KOPT-K1 (cell line): ENCODE measurements at regions not wholly inside any gene's neighbourhood (a gene's known extent, or its start where the extent isn't known, plus 50 kb on each side); places are given as distances from the start of the nearest gene placed in this dataset.

Source experiments
- H3K27ac ChIP-seq: fragments of 200-600 bp; sonication (generic); 2 replicates; pipeline ENCODE4 v1.5.1; 2016; ENCODE audit warnings: antibody characterized with exemption, mild to moderate bottlenecking, low read depth, low read length; ENCODE audit not compliant: poor library complexity, severe bottlenecking
- H3K36me3 ChIP-seq: fragments of 200-600 bp; sonication (generic); 2 replicates; pipeline ENCODE4 v1.5.1; 2017; ENCODE audit warnings: antibody characterized with exemption, mild to moderate bottlenecking, low read length, moderate library complexity; ENCODE audit not compliant: insufficient read depth
- H3K9me3 ChIP-seq: fragments of 200-600 bp; sonication (generic); 2 replicates; pipeline ENCODE4 v1.5.1; 2017; ENCODE audit warnings: antibody characterized with exemption, low read length, mild to moderate bottlenecking; ENCODE audit not compliant: insufficient read depth, poor library complexity, severe bottlenecking

GRCh38 chr18:2354292-2354691 is 217.0 kb downstream of the METTL4 start:
- H3K9me3 ChIP-seq, result no peaks in the 10 kb centered on the region
- H3K36me3 ChIP-seq, result no peaks in the 10 kb centered on the region
- H3K27ac ChIP-seq, result no peak overlapping the region

DNA sequence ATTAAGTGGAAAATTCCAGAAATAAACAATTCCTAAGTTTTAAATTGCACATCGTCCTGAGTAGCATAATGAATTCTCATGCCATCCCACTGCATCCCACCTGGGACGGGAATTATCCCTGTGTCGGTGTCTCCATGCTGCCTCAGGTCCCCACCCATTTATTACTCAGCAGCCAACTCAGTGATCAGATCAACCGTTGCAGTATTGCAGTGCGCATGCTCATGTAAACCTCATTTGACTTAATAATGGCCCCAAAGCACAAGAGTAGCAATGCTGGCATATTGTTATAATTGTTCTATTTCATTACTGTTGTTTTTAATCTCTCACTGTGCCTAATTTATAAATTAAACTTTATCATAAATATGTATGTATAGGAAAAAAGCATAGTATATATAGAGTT is 214.4 kb downstream of the METTL4 start:
- H3K36me3 ChIP-seq, result no peaks in the 10 kb centered on the region
- no peaks in the 10 kb centered on the region for H3K9me3 ChIP-seq
- H3K27ac ChIP-seq, result no peak overlapping the region

- Histone ChIP-seq H3K27ac (no peak overlapping the region), H3K36me3 (no peaks in the 10 kb centered on the region), H3K9me3 (no peaks in the 10 kb centered on the region)
These were observed 210.4 kb downstream of the METTL4 start for GRCh38 chr18:2360861-2361260.

GRCh38 chr18:2368102-2368501 is 203.2 kb downstream of the METTL4 start:
- Histone ChIP-seq H3K9me3 (no peaks in the 10 kb centered on the region), H3K27ac (no peak overlapping the region), H3K36me3 (no peaks in the 10 kb centered on the region)

GRCh38 chr18:2376707-2377106 is 194.6 kb downstream of the METTL4 start:
- Histone ChIP-seq H3K36me3 (no peaks in the 10 kb centered on the region), H3K9me3 (no peaks in the 10 kb centered on the region), H3K27ac (no peak overlapping the region)

- no peaks in the 10 kb centered on the region for H3K9me3 ChIP-seq
- no peaks in the 10 kb centered on the region for H3K36me3 ChIP-seq
- no peak overlapping the region for H3K27ac ChIP-seq
These were observed 191.2 kb downstream of the METTL4 start for GRCh38 chr18:2380101-2380500.

DNA sequence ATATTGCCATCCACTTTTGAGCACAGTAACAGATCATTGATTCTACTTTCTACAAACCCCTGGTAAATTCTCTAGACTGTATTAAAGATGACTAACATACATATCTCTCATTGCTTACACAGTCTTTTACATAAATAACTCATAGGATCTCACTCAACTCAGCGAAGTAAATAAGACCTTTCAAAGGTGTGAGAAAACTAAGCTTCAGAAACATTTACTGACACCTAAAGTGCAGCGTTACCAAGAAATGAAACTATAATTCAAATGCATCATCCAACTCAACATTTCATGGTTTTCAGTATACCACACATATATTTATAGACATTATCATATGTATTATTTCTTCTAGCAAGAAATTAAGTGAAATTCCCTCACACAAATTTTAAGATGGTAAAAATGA is 189.8 kb downstream of the METTL4 start:
- Histone ChIP-seq H3K9me3 (peaks cover under 1% of the 10 kb centered on the region), H3K27ac (no peak overlapping the region), H3K36me3 (no peaks in the 10 kb centered on the region)

DNA sequence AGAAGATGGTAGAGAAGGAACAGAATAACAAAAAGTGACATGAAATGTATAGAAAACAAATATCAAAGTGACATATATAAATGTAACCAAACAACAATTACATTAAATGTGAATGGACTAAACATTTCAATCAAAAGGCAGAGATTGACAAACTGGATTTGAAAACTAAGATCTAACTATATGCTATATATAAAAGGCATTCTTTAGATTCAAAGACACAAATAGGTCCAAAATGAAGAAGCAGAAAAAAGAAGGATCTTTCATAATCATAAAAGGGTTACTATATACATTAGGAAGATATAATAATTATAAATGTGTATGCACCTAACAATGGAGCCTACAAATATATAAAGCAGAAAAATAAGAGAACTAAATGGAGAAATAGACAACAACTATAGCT is 183.7 kb downstream of the METTL4 start:
- peaks cover 4% of the 10 kb centered on the region for H3K9me3 ChIP-seq
- no peaks in the 10 kb centered on the region for H3K36me3 ChIP-seq
- no peak overlapping the region for H3K27ac ChIP-seq

DNA sequence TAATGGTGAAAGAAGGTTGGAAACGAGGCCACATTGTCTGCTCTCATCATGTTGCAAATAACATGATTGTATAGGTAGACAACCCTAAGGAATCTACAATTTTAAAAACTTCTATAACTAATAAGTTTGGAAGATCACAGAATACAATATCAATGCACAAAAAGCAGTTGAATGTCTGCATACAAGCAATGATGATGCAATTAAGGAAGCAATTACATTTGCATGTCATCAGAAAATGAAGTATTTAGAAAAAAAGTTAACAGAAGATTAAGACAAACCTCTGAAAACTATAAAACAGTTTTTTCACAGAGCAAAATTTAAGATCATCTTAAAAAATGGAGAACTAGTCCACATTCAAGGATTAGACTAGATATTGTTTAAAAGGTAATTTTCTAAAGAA is 181.1 kb downstream of the METTL4 start:
- no peak overlapping the region for H3K27ac ChIP-seq
- H3K36me3 ChIP-seq, result no peaks in the 10 kb centered on the region
- H3K9me3 ChIP-seq, result peaks cover 4% of the 10 kb centered on the region

- H3K36me3 ChIP-seq, result no peaks in the 10 kb centered on the region
- H3K9me3 ChIP-seq, result peaks cover 4% of the 10 kb centered on the region
- H3K27ac ChIP-seq, result no peak overlapping the region
These were observed 179.8 kb downstream of the METTL4 start for GRCh38 chr18:2391470-2391869.

- H3K27ac ChIP-seq, result no peak overlapping the region
- H3K36me3 ChIP-seq, result no peaks in the 10 kb centered on the region
- no peaks in the 10 kb centered on the region for H3K9me3 ChIP-seq
These were observed 178.9 kb downstream of the METTL4 start for GRCh38 chr18:2392446-2392845.

DNA sequence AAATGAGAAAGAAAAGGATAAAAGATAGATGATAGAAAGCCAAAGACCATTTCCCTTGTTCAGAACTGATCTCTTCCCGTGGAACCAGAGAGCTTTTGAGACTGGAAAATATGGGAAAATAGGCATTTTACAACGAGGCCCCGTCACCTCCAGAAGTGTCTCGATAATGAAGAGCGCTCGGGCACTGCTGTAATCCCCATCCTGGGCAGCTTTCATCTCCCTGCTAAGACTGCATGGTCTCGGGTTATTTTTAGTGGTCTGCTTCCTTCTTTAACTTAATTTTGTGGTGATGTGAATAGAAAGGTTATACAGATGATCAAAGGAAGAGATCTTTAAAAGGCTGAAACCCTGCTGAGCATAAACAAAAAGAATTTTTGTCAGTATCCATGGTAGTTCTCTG is 176.6 kb downstream of the METTL4 start:
- H3K27ac ChIP-seq, result no peak overlapping the region
- no peaks in the 10 kb centered on the region for H3K9me3 ChIP-seq
- no peaks in the 10 kb centered on the region for H3K36me3 ChIP-seq

DNA sequence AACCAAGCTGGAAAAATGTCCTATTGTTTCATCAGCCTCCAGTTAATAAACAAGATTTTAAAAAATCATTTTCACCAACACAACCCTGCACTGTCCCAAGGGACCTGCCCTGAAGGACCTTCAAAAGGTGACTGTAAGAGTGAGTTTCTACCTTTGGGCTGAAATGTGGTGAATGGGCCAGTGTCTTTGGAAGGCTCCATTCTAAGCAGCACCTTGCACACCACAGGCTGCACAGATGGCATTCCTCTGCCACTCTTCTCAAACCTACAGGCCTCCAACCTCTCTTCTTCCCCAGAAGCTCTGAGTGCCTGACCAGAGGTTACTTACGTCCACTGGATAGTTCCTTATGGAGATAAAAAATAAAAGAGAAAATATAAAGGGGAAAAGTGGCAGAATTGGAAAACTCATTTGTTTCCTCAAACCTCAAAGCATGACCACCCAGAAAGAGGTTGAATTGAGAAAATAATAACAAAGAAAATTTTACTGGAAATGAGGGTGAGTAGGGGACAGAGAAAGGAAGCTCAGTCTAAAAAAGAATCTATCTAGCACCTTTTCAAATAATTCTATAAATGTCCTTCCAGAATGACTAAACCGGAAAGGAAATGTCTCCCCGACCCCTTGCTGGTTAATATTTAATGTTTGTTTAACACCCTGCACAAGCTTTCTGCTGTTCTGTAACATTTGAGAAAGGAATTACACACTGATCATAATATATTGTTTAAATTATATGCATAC is 175.7 kb downstream of the METTL4 start:
- no peaks in the 10 kb centered on the region for H3K9me3 ChIP-seq
- no peaks in the 10 kb centered on the region for H3K36me3 ChIP-seq
- H3K27ac ChIP-seq, result no peak overlapping the region

DNA sequence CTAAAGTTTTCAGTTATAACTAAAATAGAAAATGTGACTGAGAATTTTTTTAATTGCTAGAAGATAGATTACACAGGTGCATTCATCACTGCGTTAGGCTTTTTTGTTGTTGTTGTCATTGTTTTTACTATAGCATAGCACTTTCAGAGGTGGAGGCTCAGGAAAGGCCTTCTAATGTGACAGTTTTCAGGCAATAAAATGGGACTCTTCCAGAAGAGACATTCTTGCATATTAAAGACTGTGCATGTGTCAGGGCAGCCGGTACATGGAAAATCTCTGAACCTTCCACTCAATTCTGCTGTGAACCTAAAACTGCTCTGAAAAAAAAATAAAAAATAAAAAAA is 175.2 kb downstream of the METTL4 start:
- Histone ChIP-seq H3K9me3 (no peaks in the 10 kb centered on the region), H3K27ac (no peak overlapping the region), H3K36me3 (no peaks in the 10 kb centered on the region)

DNA sequence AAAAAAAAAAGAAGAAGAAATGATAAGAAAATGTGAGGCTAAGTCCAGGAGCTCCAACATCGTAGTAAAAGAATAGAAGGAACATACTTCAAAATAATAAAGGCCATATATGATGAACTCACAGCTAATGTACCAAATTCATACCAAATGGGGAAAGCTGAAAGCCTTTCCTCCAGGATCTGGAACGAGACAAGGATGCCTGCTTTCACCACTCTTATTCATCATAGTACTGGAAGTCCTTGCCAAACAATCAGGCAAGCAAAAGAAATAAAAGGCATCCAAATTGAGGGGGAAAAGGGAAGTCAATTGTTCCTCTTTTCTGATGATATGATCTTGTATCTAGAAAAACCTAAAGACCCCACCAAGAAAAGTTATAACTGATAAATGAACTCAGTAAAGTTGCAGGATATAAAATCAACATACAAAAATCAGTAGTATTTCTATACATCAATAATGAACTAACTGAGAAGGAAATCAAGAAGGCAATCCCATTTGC is 170.6 kb downstream of the METTL4 start:
- Histone ChIP-seq H3K36me3 (no peaks in the 10 kb centered on the region), H3K9me3 (no peaks in the 10 kb centered on the region), H3K27ac (no peak overlapping the region)

- H3K27ac ChIP-seq, result no peak overlapping the region
- no peaks in the 10 kb centered on the region for H3K36me3 ChIP-seq
- H3K9me3 ChIP-seq, result no peaks in the 10 kb centered on the region
These were observed 169.2 kb downstream of the METTL4 start for GRCh38 chr18:2402084-2402483.
